ENCODE measurements at regions not wholly inside any gene's neighbourhood (a gene's known extent, or its start where the extent isn't known, plus 50 kb on each side); places are given as distances from the start of the nearest gene placed in this dataset.

DNA sequence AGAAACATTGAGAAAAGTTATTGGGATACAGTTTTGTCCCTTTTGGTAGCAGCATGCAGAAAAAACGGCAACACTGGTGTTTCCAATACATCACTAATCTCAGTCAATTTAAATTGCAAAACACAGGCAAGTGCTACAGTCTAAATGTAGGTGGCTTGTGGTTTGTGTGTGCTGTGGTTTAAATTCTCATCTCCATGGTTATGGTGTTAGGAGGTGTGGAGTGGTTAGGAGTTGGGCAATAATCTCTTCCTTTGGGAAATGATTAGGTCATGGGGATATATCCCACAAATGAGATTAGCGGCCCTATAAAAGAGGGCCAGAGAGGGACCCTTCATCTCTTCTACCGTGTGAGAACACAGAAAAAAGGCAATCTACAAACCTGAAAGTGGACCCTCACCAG is 1344.3 kb downstream of the ADGRL3 start:
- DNase-seq = no peak
- H3K36me3 ChIP-seq (ENCODE audit: control insufficient read depth, insufficient read depth, low read length) = no peaks in the 10 kb centered on the region
- H3K4me3 ChIP-seq (ENCODE audit: low read length) = no peak overlapping the region
- no peaks in the 10 kb centered on the region for H3K9me3 ChIP-seq (ENCODE audit: control insufficient read depth, low read depth, low read length)
- H3K27me3 ChIP-seq (ENCODE audit: control insufficient read depth, insufficient read depth, low read length) = no peaks in the 10 kb centered on the region
- no peak overlapping the region for H3K27ac ChIP-seq (ENCODE audit: low read length)
- peaks cover 9% of the 10 kb centered on the region for H3K4me1 ChIP-seq (ENCODE audit: control insufficient read depth, insufficient read depth, low read length)
- WGBS (ENCODE audit: insufficient coverage, low lambda C conversion rate) = 90% methylated on average over 2 of the region's 3 CpGs

DNA sequence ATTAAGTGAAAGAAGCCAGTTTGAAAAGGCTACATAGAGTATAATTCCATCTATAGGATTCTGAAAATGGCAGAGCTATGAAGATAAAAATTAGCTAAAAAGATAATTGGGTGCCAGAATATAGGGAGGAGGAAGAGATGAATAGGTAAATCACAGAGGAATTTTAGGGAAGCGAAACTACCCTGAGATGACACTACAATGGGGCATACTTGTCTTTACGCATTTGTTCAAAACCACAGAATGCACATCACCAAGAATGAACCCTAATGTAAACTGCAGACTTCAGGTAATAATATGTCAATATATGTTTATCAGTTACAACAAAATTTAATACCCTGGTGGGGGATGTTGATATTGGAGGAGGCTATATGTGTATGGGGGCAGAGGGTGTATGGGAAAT is 1342.9 kb downstream of the ADGRL3 start:
- Histone ChIP-seq H3K36me3 (ENCODE audit: control insufficient read depth, insufficient read depth, low read length) (no peaks in the 10 kb centered on the region), H3K4me3 (ENCODE audit: low read length) (no peak overlapping the region), H3K9me3 (ENCODE audit: control insufficient read depth, low read depth, low read length) (no peaks in the 10 kb centered on the region), H3K27me3 (ENCODE audit: control insufficient read depth, insufficient read depth, low read length) (no peaks in the 10 kb centered on the region), H3K4me1 (ENCODE audit: control insufficient read depth, insufficient read depth, low read length) (no peaks in the 10 kb centered on the region), H3K27ac (ENCODE audit: low read length) (no peak overlapping the region)
- no peak for DNase-seq
- WGBS (ENCODE audit: insufficient coverage, low lambda C conversion rate) = no CpG with 5 or more reads among the region's 2 CpGs

DNA sequence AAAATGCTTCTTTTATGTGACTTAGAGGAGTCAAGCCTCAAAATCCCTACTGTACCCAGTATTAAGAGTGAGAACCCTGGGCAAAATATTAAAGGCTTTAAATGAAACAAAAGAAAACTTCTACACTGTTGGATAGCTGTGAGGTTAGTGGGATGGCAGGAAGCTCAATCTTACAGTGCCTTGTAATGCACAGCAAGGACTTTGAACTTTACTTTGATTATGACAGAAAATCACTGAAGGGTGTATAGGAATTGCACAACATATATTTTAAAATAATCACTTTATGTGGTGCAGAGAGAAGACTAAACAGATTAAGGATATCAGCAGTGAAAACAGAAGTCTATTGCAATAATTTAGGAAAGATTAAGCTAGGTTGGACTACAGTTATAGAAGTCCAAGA is 1333.4 kb downstream of the ADGRL3 start:
- H3K27me3 ChIP-seq (ENCODE audit: control insufficient read depth, insufficient read depth, low read length) = no peaks in the 10 kb centered on the region
- no peak overlapping the region for H3K4me3 ChIP-seq (ENCODE audit: low read length)
- no peaks in the 10 kb centered on the region for H3K9me3 ChIP-seq (ENCODE audit: control insufficient read depth, low read depth, low read length)
- no peaks in the 10 kb centered on the region for H3K36me3 ChIP-seq (ENCODE audit: control insufficient read depth, insufficient read depth, low read length)
- no peak overlapping the region for H3K27ac ChIP-seq (ENCODE audit: low read length)
- no peak for DNase-seq
- no peaks in the 10 kb centered on the region for H3K4me1 ChIP-seq (ENCODE audit: control insufficient read depth, insufficient read depth, low read length)

DNA sequence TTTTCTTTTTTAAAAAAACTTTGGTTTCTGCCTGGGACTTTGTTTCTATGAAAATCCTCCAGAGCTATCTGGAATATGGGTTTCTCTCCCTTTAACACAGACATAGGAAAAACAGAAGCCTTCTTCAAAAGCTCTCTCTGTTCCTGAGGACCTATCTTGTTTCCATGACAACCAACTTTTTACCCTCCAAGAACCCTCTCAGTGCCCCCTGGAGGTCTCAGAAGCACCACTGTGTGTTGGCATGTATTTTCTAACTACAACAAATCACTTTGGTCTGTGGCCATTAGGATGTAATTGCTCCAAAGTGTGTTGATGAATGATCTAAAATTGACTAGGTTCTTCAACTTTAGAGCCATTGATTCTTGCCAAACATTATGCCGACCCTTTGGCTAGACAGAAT is 1331.6 kb downstream of the ADGRL3 start:
- DNase-seq = no peak
- H3K9me3 ChIP-seq (ENCODE audit: control insufficient read depth, low read depth, low read length) = no peaks in the 10 kb centered on the region
- no peaks in the 10 kb centered on the region for H3K27me3 ChIP-seq (ENCODE audit: control insufficient read depth, insufficient read depth, low read length)
- no peak overlapping the region for H3K27ac ChIP-seq (ENCODE audit: low read length)
- no peak overlapping the region for H3K4me3 ChIP-seq (ENCODE audit: low read length)
- no peaks in the 10 kb centered on the region for H3K36me3 ChIP-seq (ENCODE audit: control insufficient read depth, insufficient read depth, low read length)
- no peaks in the 10 kb centered on the region for H3K4me1 ChIP-seq (ENCODE audit: control insufficient read depth, insufficient read depth, low read length)
- no CpG with 5 or more reads among the region's 1 CpG for WGBS (ENCODE audit: insufficient coverage, low lambda C conversion rate)

DNA sequence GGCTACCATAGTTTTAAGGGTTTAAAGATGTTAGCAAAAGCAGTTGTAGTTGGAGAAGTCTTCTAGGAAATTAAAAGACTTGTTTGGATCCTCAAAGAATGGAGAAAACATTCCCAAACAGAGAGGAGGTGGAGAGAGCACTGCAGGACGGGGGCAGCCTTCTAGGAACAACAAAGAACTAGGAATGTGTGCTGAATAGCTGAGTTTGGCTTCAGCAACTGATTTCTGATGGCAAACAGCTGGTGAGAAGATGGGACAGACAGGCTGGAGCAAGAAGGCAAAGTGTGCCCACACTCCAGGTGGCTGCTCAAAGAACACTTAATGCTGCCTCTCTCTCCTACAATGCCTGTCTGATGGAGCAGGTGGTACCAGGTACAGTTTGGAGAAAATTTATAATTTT is 1331.1 kb downstream of the ADGRL3 start:
- no CpG with 5 or more reads among the region's 1 CpG for WGBS (ENCODE audit: insufficient coverage, low lambda C conversion rate)
- Histone ChIP-seq H3K9me3 (ENCODE audit: control insufficient read depth, low read depth, low read length) (no peaks in the 10 kb centered on the region), H3K4me1 (ENCODE audit: control insufficient read depth, insufficient read depth, low read length) (no peaks in the 10 kb centered on the region), H3K4me3 (ENCODE audit: low read length) (no peak overlapping the region), H3K36me3 (ENCODE audit: control insufficient read depth, insufficient read depth, low read length) (no peaks in the 10 kb centered on the region), H3K27me3 (ENCODE audit: control insufficient read depth, insufficient read depth, low read length) (no peaks in the 10 kb centered on the region), H3K27ac (ENCODE audit: low read length) (no peak overlapping the region)
- no peak for DNase-seq

DNA sequence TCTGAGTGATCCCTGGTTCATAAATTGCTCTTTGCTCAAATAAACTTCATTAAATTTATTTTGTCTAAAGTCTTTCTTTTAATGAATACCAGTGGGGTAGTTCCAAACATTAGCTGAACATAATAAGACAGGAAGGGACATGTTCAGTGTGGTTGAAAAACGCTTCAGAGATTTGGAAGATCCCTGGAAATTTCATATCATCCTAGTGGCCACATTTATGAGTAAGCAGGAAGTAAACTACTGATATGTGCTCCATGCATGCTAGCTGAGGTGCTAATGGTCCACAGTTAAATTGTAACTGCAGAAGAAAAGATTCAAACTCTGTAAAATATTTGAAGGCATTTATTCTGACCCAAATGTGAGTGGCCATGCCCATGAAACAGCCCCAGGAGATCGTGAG is 1328.7 kb downstream of the ADGRL3 start:
- Histone ChIP-seq H3K4me3 (ENCODE audit: low read length) (no peak overlapping the region), H3K36me3 (ENCODE audit: control insufficient read depth, insufficient read depth, low read length) (no peaks in the 10 kb centered on the region), H3K9me3 (ENCODE audit: control insufficient read depth, low read depth, low read length) (no peaks in the 10 kb centered on the region), H3K4me1 (ENCODE audit: control insufficient read depth, insufficient read depth, low read length) (no peaks in the 10 kb centered on the region), H3K27ac (ENCODE audit: low read length) (no peak overlapping the region), H3K27me3 (ENCODE audit: control insufficient read depth, insufficient read depth, low read length) (no peaks in the 10 kb centered on the region)
- no peak for DNase-seq
- no CpG with 5 or more reads among the region's 2 CpGs for WGBS (ENCODE audit: insufficient coverage, low lambda C conversion rate)

DNA sequence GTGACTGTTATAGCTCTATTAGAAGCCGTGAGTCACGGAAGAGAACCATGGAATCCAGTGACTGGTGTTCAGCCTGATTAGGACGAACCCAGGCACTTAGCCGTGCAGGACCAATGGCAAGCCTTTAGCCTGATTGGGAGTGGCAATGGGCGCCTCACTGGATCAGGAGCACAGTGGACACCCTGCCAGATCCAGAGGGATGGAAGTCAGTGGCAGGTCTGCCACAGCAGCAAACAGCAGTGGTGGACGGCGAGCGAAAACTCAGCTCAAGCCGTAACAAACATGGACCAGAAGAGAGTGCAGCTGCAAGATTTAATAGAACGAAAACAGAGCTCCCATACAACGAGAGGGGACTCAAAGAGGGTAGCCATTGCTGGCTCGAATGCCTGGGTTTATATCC is 1326.5 kb downstream of the ADGRL3 start:
- WGBS (ENCODE audit: insufficient coverage, low lambda C conversion rate) = 100% methylated on average over 3 of the region's 12 CpGs
- DNase-seq = no peak
- Histone ChIP-seq H3K4me1 (ENCODE audit: control insufficient read depth, insufficient read depth, low read length) (no peaks in the 10 kb centered on the region), H3K4me3 (ENCODE audit: low read length) (no peak overlapping the region), H3K36me3 (ENCODE audit: control insufficient read depth, insufficient read depth, low read length) (no peaks in the 10 kb centered on the region), H3K9me3 (ENCODE audit: control insufficient read depth, low read depth, low read length) (no peaks in the 10 kb centered on the region), H3K27ac (ENCODE audit: low read length) (no peak overlapping the region), H3K27me3 (ENCODE audit: control insufficient read depth, insufficient read depth, low read length) (no peaks in the 10 kb centered on the region)

DNA sequence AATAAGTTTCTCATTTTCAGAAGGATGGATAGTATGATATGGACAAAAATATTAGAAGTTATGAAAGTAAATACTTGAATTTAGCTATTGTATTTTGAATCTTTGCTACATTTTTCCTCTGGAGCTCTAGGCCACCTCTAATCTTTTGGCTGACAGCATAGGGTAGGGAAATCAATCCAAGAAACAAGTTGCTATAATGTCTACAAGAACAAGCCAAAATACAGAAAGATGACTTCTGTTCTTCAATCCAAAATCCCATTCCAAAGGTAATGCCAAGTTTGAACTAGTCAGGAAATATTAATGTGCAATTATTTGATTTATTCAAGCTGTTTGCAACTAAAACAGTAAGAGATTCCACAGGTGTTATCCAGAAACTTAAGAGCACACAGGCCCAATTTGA is 1323.1 kb downstream of the ADGRL3 start:
- no peaks in the 10 kb centered on the region for H3K9me3 ChIP-seq (ENCODE audit: control insufficient read depth, low read depth, low read length)
- no peak for DNase-seq
- no peak overlapping the region for H3K4me3 ChIP-seq (ENCODE audit: low read length)
- H3K27me3 ChIP-seq (ENCODE audit: control insufficient read depth, insufficient read depth, low read length) = no peaks in the 10 kb centered on the region
- H3K4me1 ChIP-seq (ENCODE audit: control insufficient read depth, insufficient read depth, low read length) = no peaks in the 10 kb centered on the region
- no peak overlapping the region for H3K27ac ChIP-seq (ENCODE audit: low read length)
- H3K36me3 ChIP-seq (ENCODE audit: control insufficient read depth, insufficient read depth, low read length) = no peaks in the 10 kb centered on the region

DNA sequence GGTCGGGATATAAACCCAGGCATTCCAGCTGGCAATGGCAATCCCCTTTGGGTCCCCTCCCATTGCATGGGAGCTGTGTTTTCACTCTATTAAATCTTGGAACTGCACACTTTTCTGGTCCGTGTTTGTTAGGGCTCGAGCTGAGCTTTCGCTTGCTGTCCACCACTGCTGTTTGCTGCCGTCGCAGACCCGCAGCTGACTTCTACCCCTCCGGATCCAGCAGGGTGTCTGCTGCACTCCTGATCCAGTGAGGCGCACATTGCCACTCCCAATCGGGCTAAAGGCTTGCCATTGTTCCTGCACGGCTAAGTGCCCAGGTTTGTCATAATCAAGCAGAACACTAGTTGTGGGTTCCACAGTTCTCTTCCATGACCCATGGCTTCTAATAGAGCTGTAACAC is 1322.1 kb downstream of the ADGRL3 start:
- H3K27me3 ChIP-seq (ENCODE audit: control insufficient read depth, insufficient read depth, low read length) = no peaks in the 10 kb centered on the region
- H3K36me3 ChIP-seq (ENCODE audit: control insufficient read depth, insufficient read depth, low read length) = no peaks in the 10 kb centered on the region
- H3K4me3 ChIP-seq (ENCODE audit: low read length) = no peak overlapping the region
- no peak overlapping the region for H3K27ac ChIP-seq (ENCODE audit: low read length)
- no peaks in the 10 kb centered on the region for H3K9me3 ChIP-seq (ENCODE audit: control insufficient read depth, low read depth, low read length)
- no peaks in the 10 kb centered on the region for H3K4me1 ChIP-seq (ENCODE audit: control insufficient read depth, insufficient read depth, low read length)
- no CpG with 5 or more reads among the region's 11 CpGs for WGBS (ENCODE audit: insufficient coverage, low lambda C conversion rate)
- no peak for DNase-seq

DNA sequence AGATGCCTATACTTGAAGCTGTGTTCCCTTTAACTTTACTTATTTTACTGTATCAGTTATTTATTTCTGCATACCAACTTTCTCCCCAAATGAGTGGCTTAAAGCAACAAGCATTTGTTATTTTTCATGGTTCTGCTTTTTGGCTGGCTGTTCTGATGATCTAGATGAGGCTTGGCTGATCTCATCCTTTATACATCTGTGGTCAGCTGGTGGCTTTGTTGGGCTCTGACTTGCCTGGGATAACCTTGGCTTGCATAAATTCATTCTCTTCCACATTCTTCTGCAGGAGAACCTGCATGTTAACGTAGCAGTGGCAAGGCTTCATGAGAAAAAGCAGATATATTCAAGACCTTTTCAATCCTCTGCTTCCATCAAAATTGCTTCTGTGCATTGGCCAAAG is 1317.6 kb downstream of the ADGRL3 start:
- no CpG with 5 or more reads among the region's 1 CpG for WGBS (ENCODE audit: insufficient coverage, low lambda C conversion rate)
- Histone ChIP-seq H3K27ac (ENCODE audit: low read length) (no peak overlapping the region), H3K4me1 (ENCODE audit: control insufficient read depth, insufficient read depth, low read length) (no peaks in the 10 kb centered on the region), H3K36me3 (ENCODE audit: control insufficient read depth, insufficient read depth, low read length) (no peaks in the 10 kb centered on the region), H3K9me3 (ENCODE audit: control insufficient read depth, low read depth, low read length) (no peaks in the 10 kb centered on the region), H3K27me3 (ENCODE audit: control insufficient read depth, insufficient read depth, low read length) (no peaks in the 10 kb centered on the region), H3K4me3 (ENCODE audit: low read length) (no peak overlapping the region)
- no peak for DNase-seq

DNA sequence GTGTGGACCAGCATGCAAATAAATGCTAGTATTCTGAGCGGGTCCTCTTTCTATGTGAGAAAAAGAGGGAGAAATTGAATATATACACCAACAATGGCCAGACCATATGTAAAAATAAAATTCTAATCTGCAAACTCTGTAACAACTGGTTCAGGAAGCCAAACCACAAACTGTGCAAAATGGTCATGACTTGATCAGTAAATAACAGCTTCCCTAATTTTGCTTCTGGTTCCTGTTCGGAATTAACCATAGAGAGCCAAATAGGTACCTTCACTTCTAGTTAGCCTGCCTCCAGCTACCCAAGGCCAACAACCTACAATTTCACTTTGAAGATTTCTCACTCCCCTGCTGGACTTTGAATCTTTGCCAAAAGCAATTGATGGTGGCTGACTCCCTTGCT is 1313.2 kb downstream of the ADGRL3 start:
- no CpG with 5 or more reads among the region's 2 CpGs for WGBS (ENCODE audit: insufficient coverage, low lambda C conversion rate)
- Histone ChIP-seq H3K4me1 (ENCODE audit: control insufficient read depth, insufficient read depth, low read length) (no peaks in the 10 kb centered on the region), H3K9me3 (ENCODE audit: control insufficient read depth, low read depth, low read length) (no peaks in the 10 kb centered on the region)

More for the DNA sequence above, 1313.2 kb downstream of the ADGRL3 start:
- Histone ChIP-seq H3K27me3 (ENCODE audit: control insufficient read depth, insufficient read depth, low read length) (no peaks in the 10 kb centered on the region), H3K27ac (ENCODE audit: low read length) (no peak overlapping the region), H3K36me3 (ENCODE audit: control insufficient read depth, insufficient read depth, low read length) (no peaks in the 10 kb centered on the region), H3K4me3 (ENCODE audit: low read length) (no peak overlapping the region)
- no peak for DNase-seq
